ENCODE measurements at regions not wholly inside any gene's neighbourhood (a gene's known extent, or its start where the extent isn't known, plus 50 kb on each side); places are given as distances from the start of the nearest gene placed in this dataset.

DNA sequence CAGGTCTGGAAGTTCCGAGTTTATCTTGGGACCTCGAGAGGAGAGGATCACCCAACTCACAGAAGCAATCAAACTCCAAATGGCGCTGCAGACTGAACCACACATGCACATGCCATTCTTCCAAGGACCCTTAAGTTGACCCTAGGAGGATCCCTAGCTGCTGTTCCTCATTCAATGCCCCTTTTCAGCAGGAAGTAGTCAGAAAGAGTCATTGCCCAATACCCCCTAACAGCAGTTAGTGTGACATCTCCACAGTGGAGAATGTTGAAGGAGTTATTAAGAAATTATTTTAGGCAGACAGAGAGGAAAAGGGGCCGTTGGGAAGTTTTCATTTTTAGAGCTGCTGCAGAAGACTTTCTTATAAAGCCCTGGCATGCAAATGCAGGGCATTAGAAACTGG is 229.9 kb upstream of the DAB2 start:
- TF ChIP-seq, protein P1, sequence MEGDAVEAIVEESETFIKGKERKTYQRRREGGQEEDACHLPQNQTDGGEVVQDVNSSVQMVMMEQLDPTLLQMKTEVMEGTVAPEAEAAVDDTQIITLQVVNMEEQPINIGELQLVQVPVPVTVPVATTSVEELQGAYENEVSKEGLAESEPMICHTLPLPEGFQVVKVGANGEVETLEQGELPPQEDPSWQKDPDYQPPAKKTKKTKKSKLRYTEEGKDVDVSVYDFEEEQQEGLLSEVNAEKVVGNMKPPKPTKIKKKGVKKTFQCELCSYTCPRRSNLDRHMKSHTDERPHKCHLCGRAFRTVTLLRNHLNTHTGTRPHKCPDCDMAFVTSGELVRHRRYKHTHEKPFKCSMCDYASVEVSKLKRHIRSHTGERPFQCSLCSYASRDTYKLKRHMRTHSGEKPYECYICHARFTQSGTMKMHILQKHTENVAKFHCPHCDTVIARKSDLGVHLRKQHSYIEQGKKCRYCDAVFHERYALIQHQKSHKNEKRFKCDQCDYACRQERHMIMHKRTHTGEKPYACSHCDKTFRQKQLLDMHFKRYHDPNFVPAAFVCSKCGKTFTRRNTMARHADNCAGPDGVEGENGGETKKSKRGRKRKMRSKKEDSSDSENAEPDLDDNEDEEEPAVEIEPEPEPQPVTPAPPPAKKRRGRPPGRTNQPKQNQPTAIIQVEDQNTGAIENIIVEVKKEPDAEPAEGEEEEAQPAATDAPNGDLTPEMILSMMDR (conservative IDR thresholded peaks at IDR 0.05 in 1 of 2, IDR thresholded peaks at IDR 0.05 in 1 of 2; ENCODE audit: low read depth in 1 of 2, low read length in 2 of 2) = no peak
- TF ChIP-seq EZH2 (IDR thresholded peaks at IDR 0.05; ENCODE audit: low read length, missing control alignments) = no peak

Data from fibroblast of lung (primary cell).